HEK293T (cell line): ENCODE measurements at regions not wholly inside any gene's neighbourhood (a gene's known extent, or its start where the extent isn't known, plus 50 kb on each side); places are given as distances from the start of the nearest gene placed in this dataset.

Source experiments
- ARNT ChIP-seq: fragments of 450-650 bp; IDR thresholded peaks from 2 replicates; pipeline ENCODE4 v1.6.1; 2017; ENCODE audit warnings: mild to moderate bottlenecking
- BHLHE40 ChIP-seq: fragments of 450-650 bp; IDR thresholded peaks from 2 replicates; pipeline ENCODE4 v1.6.1; 2016; ENCODE audit warnings: mild to moderate bottlenecking, moderate library complexity, borderline replicate concordance
- FOXK2 ChIP-seq: fragments of 450-650 bp; IDR thresholded peaks from 2 replicates; pipeline ENCODE4 v1.6.1; 2016; ENCODE audit warnings: mild to moderate bottlenecking
- FOXM1 ChIP-seq: fragments of 450-650 bp; IDR thresholded peaks from 2 replicates; pipeline ENCODE4 v1.6.1; 2017; ENCODE audit warnings: mild to moderate bottlenecking, borderline replicate concordance
- NFRKB ChIP-seq: fragments of 450-650 bp; IDR thresholded peaks from 2 replicates; pipeline ENCODE4 v1.6.1; 2016; ENCODE audit warnings: mild to moderate bottlenecking, moderate library complexity

GRCh38 chr5:128815201-128815600, 150.1 kb upstream of the SLC27A6 start:
- TF ChIP-seq BHLHE40 = no peak
- no peak for TF ChIP-seq ARNT
- TF ChIP-seq FOXM1 = no peak
- no peak for TF ChIP-seq FOXK2
- no peak for TF ChIP-seq NFRKB
